Parathyroid adenoma (tissue), 2 donors: ENCODE measurements at regions not wholly inside any gene's neighbourhood (a gene's known extent, or its start where the extent isn't known, plus 50 kb on each side); places are given as distances from the start of the nearest gene placed in this dataset.

ENCODE experiments used
- H2AFZ ChIP-seq: fragments of 300-600 bp; sonication (generic); one replicate; pipeline ENCODE4 v1.7.0; 2017; ENCODE audit warnings: antibody characterized with exemption, mild to moderate bottlenecking
- H3K27ac ChIP-seq: fragments of 300-600 bp; sonication (generic); one replicate; pipeline ENCODE4 v1.7.0; 2017
- H3K27me3 ChIP-seq: fragments of 300-600 bp; sonication (generic); one replicate; pipeline ENCODE4 v1.7.0; 2017; ENCODE audit warnings: low read length; ENCODE audit not compliant: control insufficient read depth, insufficient read depth
- H3K36me3 ChIP-seq: fragments of 300-600 bp; sonication (generic); one replicate; pipeline ENCODE4 v1.7.0; 2017; ENCODE audit warnings: low read length; ENCODE audit not compliant: control insufficient read depth, insufficient read depth
- H3K4me1 ChIP-seq: fragments of 300-600 bp; sonication (generic); one replicate; pipeline ENCODE4 v1.7.0; 2017; ENCODE audit warnings: control low read depth
- H3K4me2 ChIP-seq: fragments of 300-600 bp; sonication (generic); one replicate; pipeline ENCODE4 v1.7.0; 2017; ENCODE audit warnings: low read length
- H3K4me3 ChIP-seq: fragments of 300-600 bp; sonication (generic); one replicate; pipeline ENCODE4 v1.7.0; 2017; ENCODE audit warnings: low read depth, low read length
- H3K79me2 ChIP-seq: fragments of 300-600 bp; sonication (generic); one replicate; pipeline ENCODE4 v1.7.0; 2017; ENCODE audit warnings: control low read depth
- H3K9ac ChIP-seq: fragments of 300-600 bp; sonication (generic); one replicate; pipeline ENCODE4 v1.7.0; 2017; ENCODE audit warnings: mild to moderate bottlenecking
- H3K9me3 ChIP-seq: fragments of 300-600 bp; sonication (generic); one replicate; pipeline ENCODE4 v1.7.0; 2017; ENCODE audit warnings: low read length; ENCODE audit not compliant: control insufficient read depth
- CTCF ChIP-seq: fragments of 300-600 bp; sonication (generic); IDR thresholded peaks from one replicate; pipeline ENCODE4 v1.7.0; 2017; ENCODE audit warnings: antibody characterized with exemption, mild to moderate bottlenecking
- donor health status: primary hyperparathyroidism.

GRCh38 chr3:6437631-6438030 lies 423.3 kb upstream of the GRM7 start:
- Histone ChIP-seq H3K9me3 (no peaks in the 10 kb centered on the region), H3K36me3 (no peaks in the 10 kb centered on the region), H3K4me1 (no peaks in the 10 kb centered on the region), H2AFZ (no peak overlapping the region), H3K27me3 (no peaks in the 10 kb centered on the region), H3K4me2 (no peak overlapping the region), H3K79me2 (no peaks in the 10 kb centered on the region), H3K4me3 (no peak overlapping the region), H3K27ac (no peak overlapping the region), H3K9ac (no peak overlapping the region)
- TF ChIP-seq CTCF, result no peak

GRCh38 chr3:6438031-6438430 lies 422.9 kb upstream of the GRM7 start:
- Histone ChIP-seq H3K79me2 (no peaks in the 10 kb centered on the region), H3K27me3 (no peaks in the 10 kb centered on the region), H3K4me3 (no peak overlapping the region), H3K36me3 (no peaks in the 10 kb centered on the region), H2AFZ (no peak overlapping the region), H3K4me1 (no peaks in the 10 kb centered on the region), H3K9ac (no peak overlapping the region), H3K9me3 (no peaks in the 10 kb centered on the region), H3K27ac (no peak overlapping the region), H3K4me2 (no peak overlapping the region)
- TF ChIP-seq CTCF, result no peak

- H3K79me2 ChIP-seq, result no peaks in the 10 kb centered on the region
- no peak overlapping the region for H3K4me2 ChIP-seq
- no peak overlapping the region for H3K27ac ChIP-seq
- no peaks in the 10 kb centered on the region for H3K9me3 ChIP-seq
- H3K4me3 ChIP-seq, result no peak overlapping the region
- no peaks in the 10 kb centered on the region for H3K27me3 ChIP-seq
- no peaks in the 10 kb centered on the region for H3K4me1 ChIP-seq
- no peak for TF ChIP-seq CTCF
- no peak overlapping the region for H3K9ac ChIP-seq
- no peaks in the 10 kb centered on the region for H3K36me3 ChIP-seq
- no peak overlapping the region for H2AFZ ChIP-seq
Measured at GRCh38 chr3:6439226-6439625, 421.7 kb upstream of the GRM7 start.

- Histone ChIP-seq H3K9ac (no peak overlapping the region), H3K27ac (no peak overlapping the region), H3K4me1 (no peaks in the 10 kb centered on the region), H3K27me3 (no peaks in the 10 kb centered on the region), H3K36me3 (no peaks in the 10 kb centered on the region), H3K79me2 (no peaks in the 10 kb centered on the region), H3K4me3 (no peak overlapping the region), H2AFZ (no peak overlapping the region), H3K9me3 (no peaks in the 10 kb centered on the region), H3K4me2 (no peak overlapping the region)
- TF ChIP-seq CTCF, result no peak
Measured at GRCh38 chr3:6439824-6440223, 421.1 kb upstream of the GRM7 start.

- H3K27me3 ChIP-seq, result no peaks in the 10 kb centered on the region
- H3K36me3 ChIP-seq, result no peaks in the 10 kb centered on the region
- no peak overlapping the region for H3K27ac ChIP-seq
- TF ChIP-seq CTCF, result no peak
- no peaks in the 10 kb centered on the region for H3K9me3 ChIP-seq
- no peak overlapping the region for H3K4me3 ChIP-seq
- no peak overlapping the region for H2AFZ ChIP-seq
- no peak overlapping the region for H3K4me2 ChIP-seq
- no peaks in the 10 kb centered on the region for H3K79me2 ChIP-seq
- H3K4me1 ChIP-seq, result no peaks in the 10 kb centered on the region
- H3K9ac ChIP-seq, result no peak overlapping the region
Measured at GRCh38 chr3:6444888-6445658, 415.8 kb upstream of the GRM7 start.
